ENCODE measurements at regions not wholly inside any gene's neighbourhood (a gene's known extent, or its start where the extent isn't known, plus 50 kb on each side); places are given as distances from the start of the nearest gene placed in this dataset.

DNA sequence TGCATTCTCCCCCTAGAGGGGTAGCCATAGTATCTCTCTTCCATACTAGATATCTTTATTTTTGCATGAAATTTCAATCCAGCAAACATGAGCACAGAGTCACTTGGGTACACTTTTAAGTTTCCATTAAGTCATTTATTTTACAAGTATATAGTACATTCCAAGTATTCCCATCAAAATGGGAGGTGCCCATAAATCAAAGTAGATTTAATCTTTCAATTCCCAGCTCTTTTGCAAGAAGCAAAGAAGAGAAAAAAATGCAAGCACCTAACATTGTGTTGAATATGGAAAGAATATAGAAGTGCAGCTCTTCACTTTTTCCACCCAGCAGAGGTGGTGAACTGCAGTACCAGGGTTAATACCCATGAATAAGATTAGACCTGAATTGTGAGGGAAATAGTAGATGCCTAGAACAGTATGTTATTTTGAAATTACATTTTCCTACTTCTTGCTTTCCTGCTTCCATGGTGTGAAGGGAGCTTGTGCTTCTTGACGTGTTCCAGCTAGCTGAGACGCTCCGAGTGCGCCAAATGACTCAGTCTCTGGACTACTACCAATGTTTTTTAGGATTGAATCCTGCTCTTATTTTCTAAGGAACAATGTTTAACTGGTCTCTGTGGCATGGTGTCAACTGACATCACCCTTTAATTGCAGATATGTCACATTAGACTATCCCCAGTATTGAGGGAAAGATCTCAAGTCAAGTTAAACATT is 151.1 kb upstream of the MAF start:
- no peaks in the 10 kb centered on the region for H3K36me3 ChIP-seq (ENCODE audit: control insufficient read depth, insufficient read depth, low read length)
- no peak for DNase-seq (ENCODE audit: low read depth)
- CTCF ChIA-PET: interaction anchor here (0.6 kb wide), 1 partner anchor 149 kb away, joined by 4 read pairs; no protein-coding TSS in a partner anchor
- TF ChIP-seq CTCF (IDR thresholded peaks at IDR 0.05; ENCODE audit: insufficient read depth, low read depth, low read length): no peak
- POLR2A ChIA-PET: interaction anchor here (0.6 kb wide), 1 partner anchor 120 kb away, joined by 3 read pairs; no protein-coding TSS in a partner anchor
- no peak overlapping the region for H3K4me3 ChIP-seq (ENCODE audit: low read depth, low read length)
- H3K27me3 ChIP-seq (ENCODE audit: control insufficient read depth, insufficient read depth, low read length): no peaks in the 10 kb centered on the region

- POLR2A ChIA-PET: no interaction called here
- H3K4me3 ChIP-seq (ENCODE audit: low read depth, low read length): no peak overlapping the region
- H3K36me3 ChIP-seq (ENCODE audit: control insufficient read depth, insufficient read depth, low read length): no peaks in the 10 kb centered on the region
- no peak for DNase-seq (ENCODE audit: low read depth)
- CTCF ChIA-PET: no interaction called here
- TF ChIP-seq CTCF (IDR thresholded peaks at IDR 0.05; ENCODE audit: insufficient read depth, low read depth, low read length): no peak
- H3K27me3 ChIP-seq (ENCODE audit: control insufficient read depth, insufficient read depth, low read length): no peaks in the 10 kb centered on the region
Observed at GRCh38 chr16:79750311-79750710, 149.8 kb upstream of the MAF start.

- no peak overlapping the region for H3K4me3 ChIP-seq (ENCODE audit: low read depth, low read length)
- ChIA-PET CTCF (no interaction called here), POLR2A (no interaction called here)
- no peaks in the 10 kb centered on the region for H3K27me3 ChIP-seq (ENCODE audit: control insufficient read depth, insufficient read depth, low read length)
- no peaks in the 10 kb centered on the region for H3K36me3 ChIP-seq (ENCODE audit: control insufficient read depth, insufficient read depth, low read length)
- TF ChIP-seq CTCF (IDR thresholded peaks at IDR 0.05; ENCODE audit: insufficient read depth, low read depth, low read length): no peak
- DNase-seq (ENCODE audit: low read depth): no peak
Observed at GRCh38 chr16:79748629-79749028, 148.1 kb upstream of the MAF start.

GRCh38 chr16:79747688-79748087 is 147.2 kb upstream of the MAF start:
- POLR2A ChIA-PET: no interaction called here
- Histone ChIP-seq H3K36me3 (ENCODE audit: control insufficient read depth, insufficient read depth, low read length) (no peaks in the 10 kb centered on the region), H3K27me3 (ENCODE audit: control insufficient read depth, insufficient read depth, low read length) (no peaks in the 10 kb centered on the region), H3K4me3 (ENCODE audit: low read depth, low read length) (no peak overlapping the region)
- no peak for DNase-seq (ENCODE audit: low read depth)
- TF ChIP-seq CTCF (IDR thresholded peaks at IDR 0.05; ENCODE audit: insufficient read depth, low read depth, low read length): no peak
- CTCF ChIA-PET: no interaction called here

GRCh38 chr16:79740252-79740651 is 139.7 kb upstream of the MAF start:
- H3K36me3 ChIP-seq (ENCODE audit: control insufficient read depth, insufficient read depth, low read length): no peaks in the 10 kb centered on the region
- no peak for TF ChIP-seq CTCF (IDR thresholded peaks at IDR 0.05; ENCODE audit: insufficient read depth, low read depth, low read length)
- ChIA-PET POLR2A (no interaction called here), CTCF (no interaction called here)
- no peaks in the 10 kb centered on the region for H3K27me3 ChIP-seq (ENCODE audit: control insufficient read depth, insufficient read depth, low read length)
- H3K4me3 ChIP-seq (ENCODE audit: low read depth, low read length): no peak overlapping the region
- DNase-seq (ENCODE audit: low read depth): no peak

Data from BJ (cell line).